ENCODE measurements at regions not wholly inside any gene's neighbourhood (a gene's known extent, or its start where the extent isn't known, plus 50 kb on each side); places are given as distances from the start of the nearest gene placed in this dataset.

DNA sequence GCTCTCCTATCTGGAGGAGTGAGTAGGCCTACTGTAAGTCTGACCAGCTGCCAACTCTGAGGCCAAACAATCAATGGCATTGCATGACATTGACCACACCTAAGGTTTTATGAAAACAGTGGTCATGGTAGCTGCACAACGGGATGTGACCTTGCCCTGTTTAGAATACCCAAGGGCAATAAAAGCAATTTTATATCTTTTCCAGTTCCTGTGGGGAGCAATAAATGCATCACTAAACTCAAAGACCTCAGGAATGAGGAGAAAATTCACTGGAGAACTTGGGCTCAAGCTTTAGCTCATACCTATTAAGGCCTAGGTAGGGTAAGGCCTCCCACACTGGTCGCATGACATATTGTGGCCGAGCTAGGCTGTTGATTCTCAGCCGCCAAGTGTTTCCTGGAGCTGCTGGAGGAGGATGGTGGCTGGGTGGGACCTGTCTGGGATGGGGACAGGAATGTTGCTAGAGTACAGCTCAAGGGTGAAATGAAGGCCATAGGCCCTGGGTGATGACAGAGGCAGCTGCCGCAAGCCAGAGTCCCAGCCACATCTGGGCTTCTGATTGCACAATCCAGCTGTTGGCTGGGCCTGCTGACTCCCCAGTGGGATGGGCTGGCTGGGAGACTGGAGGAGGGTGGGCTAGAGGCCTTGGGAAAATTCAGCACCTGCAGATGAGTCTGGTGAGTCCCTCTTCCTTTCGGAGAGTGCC lies 313.7 kb downstream of the CYP26B1 start:
- Histone ChIP-seq H2AFZ (ENCODE audit: low read length) (no peak overlapping the region), H2BK5ac (ENCODE audit: low read length) (no peak overlapping the region), H3K23ac (ENCODE audit: low read depth, low read length, poor library complexity) (no peak overlapping the region), H2BK120ac (ENCODE audit: low read depth, low read length) (no peak overlapping the region), H2AK5ac (ENCODE audit: low read depth, low read length) (peak overlapping the region; percentile 2), H3K18ac (ENCODE audit: low read length) (no peak overlapping the region), H2BK15ac (ENCODE audit: low read length) (no peak overlapping the region), H3K79me1 (ENCODE audit: low read depth, low read length) (no peaks in the 10 kb centered on the region), H3K9ac (ENCODE audit: low read depth, low read length, poor library complexity) (no peak overlapping the region), H4K91ac (ENCODE audit: low read depth, low read length, poor library complexity) (no peak overlapping the region), H3K4ac (ENCODE audit: low read length) (no peak overlapping the region), H3K9me3 (replicated peaks in 1 of 2; ENCODE audit: control insufficient read depth in 2 of 2, insufficient read depth in 1 of 2, low read depth in 1 of 2, low read length in 2 of 2) (no peaks in the 10 kb centered on the region), H3K4me2 (ENCODE audit: insufficient read depth, low read length, poor library complexity, severe bottlenecking) (no peak overlapping the region), H3K27me3 (ENCODE audit: control insufficient read depth in 3 of 3, insufficient read depth in 3 of 3, low read depth in 1 of 3, low read length in 3 of 3) (peaks cover 0 to 4% (median 0%) of the 10 kb centered on the region in 3 experiments), H2BK12ac (ENCODE audit: low read length) (no peak overlapping the region), H3K14ac (ENCODE audit: low read length) (no peak overlapping the region), H3K36me3 (replicated peaks in 1 of 2; ENCODE audit: control insufficient read depth in 2 of 2, insufficient read depth in 2 of 2, low read length in 2 of 2) (peaks cover 0 to 1% of the 10 kb centered on the region in 2 donors), H4K8ac (ENCODE audit: low read depth, low read length) (no peak overlapping the region), H3K4me3 (ENCODE audit: low read length in 2 of 2) (no peak overlapping the region), H3K27ac (replicated peaks; ENCODE audit: low read length) (no peak overlapping the region), H3K4me1 (ENCODE audit: control insufficient read depth in 2 of 2, insufficient read depth in 1 of 2, low read depth in 1 of 2, low read length in 2 of 2) (no peaks in the 10 kb centered on the region)
- no CpG with 5 or more reads among the region's 6 CpGs for WGBS, 2 donors (ENCODE audit: extremely low coverage in 2 of 2, insufficient read length in 2 of 2, insufficient replicate concordance in 1 of 2)
- no peak for DNase-seq (ENCODE audit: low spot score)

DNA sequence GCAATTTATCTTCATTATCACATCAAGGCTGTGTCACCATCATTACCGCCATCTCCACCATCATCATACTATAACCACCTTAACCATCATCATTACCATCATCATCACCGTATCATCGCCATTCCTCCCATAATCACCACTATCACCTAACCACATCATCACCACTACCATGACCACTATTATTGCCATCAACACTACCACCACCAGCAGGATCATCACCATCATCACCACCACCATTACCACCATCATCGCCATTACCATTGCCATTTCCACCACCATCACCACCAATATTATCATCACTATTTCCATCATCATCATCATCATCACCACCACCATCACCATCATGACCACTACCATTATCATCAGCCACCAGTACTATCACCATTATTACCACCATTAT lies 314.4 kb downstream of the CYP26B1 start:
- Histone ChIP-seq H4K8ac (ENCODE audit: low read depth, low read length) (no peak overlapping the region), H2BK5ac (ENCODE audit: low read length) (no peak overlapping the region), H2BK12ac (ENCODE audit: low read length) (no peak overlapping the region), H3K4me2 (ENCODE audit: insufficient read depth, low read length, poor library complexity, severe bottlenecking) (no peak overlapping the region), H2AK5ac (ENCODE audit: low read depth, low read length) (no peak overlapping the region), H3K36me3 (replicated peaks in 1 of 2; ENCODE audit: control insufficient read depth in 2 of 2, insufficient read depth in 2 of 2, low read length in 2 of 2) (peaks cover 0 to 1% of the 10 kb centered on the region in 2 donors), H3K4ac (ENCODE audit: low read length) (no peak overlapping the region), H3K4me3 (ENCODE audit: low read length in 2 of 2) (no peak overlapping the region), H2AFZ (ENCODE audit: low read length) (no peak overlapping the region), H3K79me1 (ENCODE audit: low read depth, low read length) (no peaks in the 10 kb centered on the region), H2BK15ac (ENCODE audit: low read length) (no peak overlapping the region), H3K18ac (ENCODE audit: low read length) (no peak overlapping the region), H3K23ac (ENCODE audit: low read depth, low read length, poor library complexity) (no peak overlapping the region), H3K14ac (ENCODE audit: low read length) (no peak overlapping the region), H4K91ac (ENCODE audit: low read depth, low read length, poor library complexity) (no peak overlapping the region), H3K9me3 (replicated peaks in 1 of 2; ENCODE audit: control insufficient read depth in 2 of 2, insufficient read depth in 1 of 2, low read depth in 1 of 2, low read length in 2 of 2) (no peaks in the 10 kb centered on the region), H3K27ac (replicated peaks; ENCODE audit: low read length) (no peak overlapping the region), H2BK120ac (ENCODE audit: low read depth, low read length) (no peak overlapping the region), H3K9ac (ENCODE audit: low read depth, low read length, poor library complexity) (no peak overlapping the region), H3K27me3 (ENCODE audit: control insufficient read depth in 3 of 3, insufficient read depth in 3 of 3, low read depth in 1 of 3, low read length in 3 of 3) (peaks cover 0 to 4% (median 0%) of the 10 kb centered on the region in 3 experiments), H3K4me1 (ENCODE audit: control insufficient read depth in 2 of 2, insufficient read depth in 1 of 2, low read depth in 1 of 2, low read length in 2 of 2) (no peaks in the 10 kb centered on the region)
- 100% methylated on average over 3 of the region's 4 CpGs for WGBS, 2 donors (ENCODE audit: extremely low coverage in 2 of 2, insufficient read length in 2 of 2, insufficient replicate concordance in 1 of 2)
- no peak for DNase-seq (ENCODE audit: low spot score)

DNA sequence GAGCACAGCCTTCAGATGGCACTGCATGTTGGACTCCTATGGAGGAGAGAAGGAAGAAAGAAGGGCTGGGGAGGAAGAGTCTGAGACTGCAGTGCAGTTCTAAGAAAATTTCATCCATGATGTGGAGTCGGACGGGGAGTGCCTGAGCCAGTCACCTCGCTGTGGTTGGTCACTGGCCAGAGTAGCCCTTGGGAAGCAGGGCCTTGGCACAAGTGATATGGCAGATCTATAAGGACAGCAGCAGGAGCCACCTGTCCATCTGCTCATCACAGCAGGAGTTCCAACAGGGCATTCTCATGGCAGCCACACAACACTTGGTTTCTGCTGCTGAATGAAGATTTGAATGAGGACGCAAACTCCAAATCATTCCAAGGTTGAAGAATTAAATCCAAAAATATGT lies 314.8 kb downstream of the CYP26B1 start:
- Histone ChIP-seq H2BK120ac (ENCODE audit: low read depth, low read length) (no peak overlapping the region), H3K23ac (ENCODE audit: low read depth, low read length, poor library complexity) (no peak overlapping the region), H2AK5ac (ENCODE audit: low read depth, low read length) (no peak overlapping the region), H2AFZ (ENCODE audit: low read length) (no peak overlapping the region), H3K9ac (ENCODE audit: low read depth, low read length, poor library complexity) (no peak overlapping the region), H3K4me2 (ENCODE audit: insufficient read depth, low read length, poor library complexity, severe bottlenecking) (no peak overlapping the region), H2BK5ac (ENCODE audit: low read length) (no peak overlapping the region), H4K91ac (ENCODE audit: low read depth, low read length, poor library complexity) (no peak overlapping the region), H3K4me3 (ENCODE audit: low read length in 2 of 2) (no peak overlapping the region), H3K27me3 (ENCODE audit: control insufficient read depth in 3 of 3, insufficient read depth in 3 of 3, low read depth in 1 of 3, low read length in 3 of 3) (peaks cover 0 to 4% (median 0%) of the 10 kb centered on the region in 3 experiments), H4K8ac (ENCODE audit: low read depth, low read length) (no peak overlapping the region), H3K9me3 (replicated peaks in 1 of 2; ENCODE audit: control insufficient read depth in 2 of 2, insufficient read depth in 1 of 2, low read depth in 1 of 2, low read length in 2 of 2) (no peaks in the 10 kb centered on the region), H3K27ac (replicated peaks; ENCODE audit: low read length) (no peak overlapping the region), H3K4ac (ENCODE audit: low read length) (no peak overlapping the region), H3K14ac (ENCODE audit: low read length) (no peak overlapping the region), H3K18ac (ENCODE audit: low read length) (no peak overlapping the region), H3K4me1 (ENCODE audit: control insufficient read depth in 2 of 2, insufficient read depth in 1 of 2, low read depth in 1 of 2, low read length in 2 of 2) (no peaks in the 10 kb centered on the region), H2BK12ac (ENCODE audit: low read length) (no peak overlapping the region), H3K36me3 (replicated peaks in 1 of 2; ENCODE audit: control insufficient read depth in 2 of 2, insufficient read depth in 2 of 2, low read length in 2 of 2) (peaks cover 0 to 1% of the 10 kb centered on the region in 2 donors), H2BK15ac (ENCODE audit: low read length) (no peak overlapping the region), H3K79me1 (ENCODE audit: low read depth, low read length) (no peaks in the 10 kb centered on the region)
- DNase-seq (ENCODE audit: low spot score): no peak
- no CpG with 5 or more reads among the region's 4 CpGs for WGBS, 2 donors (ENCODE audit: extremely low coverage in 2 of 2, insufficient read length in 2 of 2, insufficient replicate concordance in 1 of 2)

DNA sequence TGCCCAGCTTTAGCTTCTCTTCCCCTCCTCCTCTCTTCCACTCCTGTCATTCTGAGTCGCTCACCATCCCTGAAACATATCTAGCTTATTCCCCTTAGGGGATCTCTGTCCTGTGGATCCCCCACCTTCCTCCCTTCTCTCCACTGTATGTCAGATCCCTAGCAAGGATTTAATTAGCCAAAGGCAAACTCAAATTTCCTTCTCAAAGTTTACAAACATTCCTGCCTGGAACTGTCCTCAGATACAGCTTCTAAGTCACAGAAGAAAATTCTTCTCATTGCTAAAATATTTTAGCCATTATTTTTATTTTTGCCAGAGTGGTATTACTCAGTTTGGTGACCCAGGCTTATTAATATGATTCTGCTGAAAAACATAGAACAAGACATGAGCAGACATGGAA lies 315.3 kb downstream of the CYP26B1 start:
- H2BK12ac ChIP-seq (ENCODE audit: low read length): no peak overlapping the region
- H2AFZ ChIP-seq (ENCODE audit: low read length): no peak overlapping the region
- no peak overlapping the region for H3K9ac ChIP-seq (ENCODE audit: low read depth, low read length, poor library complexity)
- H3K18ac ChIP-seq (ENCODE audit: low read length): no peak overlapping the region
- no peaks in the 10 kb centered on the region for H3K9me3 ChIP-seq (replicated peaks in 1 of 2; ENCODE audit: control insufficient read depth in 2 of 2, insufficient read depth in 1 of 2, low read depth in 1 of 2, low read length in 2 of 2)
- H3K27ac ChIP-seq (replicated peaks; ENCODE audit: low read length): no peak overlapping the region
- H3K79me1 ChIP-seq (ENCODE audit: low read depth, low read length): no peaks in the 10 kb centered on the region
- peaks cover 0 to 4% (median 0%) of the 10 kb centered on the region in 3 experiments for H3K27me3 ChIP-seq (ENCODE audit: control insufficient read depth in 3 of 3, insufficient read depth in 3 of 3, low read depth in 1 of 3, low read length in 3 of 3)
- no peaks in the 10 kb centered on the region for H3K4me1 ChIP-seq (ENCODE audit: control insufficient read depth in 2 of 2, insufficient read depth in 1 of 2, low read depth in 1 of 2, low read length in 2 of 2)
- DNase-seq (ENCODE audit: low spot score): no peak
- peaks cover 0 to 1% of the 10 kb centered on the region in 2 donors for H3K36me3 ChIP-seq (replicated peaks in 1 of 2; ENCODE audit: control insufficient read depth in 2 of 2, insufficient read depth in 2 of 2, low read length in 2 of 2)
- no peak overlapping the region for H3K4me3 ChIP-seq (ENCODE audit: low read length in 2 of 2)
- no peak overlapping the region for H3K14ac ChIP-seq (ENCODE audit: low read length)
- H2BK15ac ChIP-seq (ENCODE audit: low read length): no peak overlapping the region
- no peak overlapping the region for H2AK5ac ChIP-seq (ENCODE audit: low read depth, low read length)
- H2BK5ac ChIP-seq (ENCODE audit: low read length): no peak overlapping the region
- no CpG with 5 or more reads among the region's 1 CpG for WGBS, 2 donors (ENCODE audit: extremely low coverage in 2 of 2, insufficient read length in 2 of 2, insufficient replicate concordance in 1 of 2)
- H3K4ac ChIP-seq (ENCODE audit: low read length): no peak overlapping the region
- no peak overlapping the region for H4K8ac ChIP-seq (ENCODE audit: low read depth, low read length)
- no peak overlapping the region for H4K91ac ChIP-seq (ENCODE audit: low read depth, low read length, poor library complexity)
- H3K23ac ChIP-seq (ENCODE audit: low read depth, low read length, poor library complexity): no peak overlapping the region
- H2BK120ac ChIP-seq (ENCODE audit: low read depth, low read length): no peak overlapping the region
- H3K4me2 ChIP-seq (ENCODE audit: insufficient read depth, low read length, poor library complexity, severe bottlenecking): no peak overlapping the region

Data from neuronal stem cell (in vitro differentiated cells).